Natural killer cell (primary cell): ENCODE measurements at regions not wholly inside any gene's neighbourhood (a gene's known extent, or its start where the extent isn't known, plus 50 kb on each side); places are given as distances from the start of the nearest gene placed in this dataset.

Source experiments
- ATAC-seq, 3 donors: fragments of 150-1000 bp in 2 of 3; fragments of 200-7000 bp in 1 of 3; cut with Tn5 transposase; 1 replicate in 1 of 3; 2 replicates in 2 of 3; pipeline ENCODE4 v1.10.0; 2021; ENCODE audit warnings: mild to moderate bottlenecking in 2 of 3, moderate library complexity in 2 of 3
- DNase-seq, 2 donors: peaks; one replicate each; pipeline versions ENCODE4 v3.0.0 to v3.0.0-alpha.2; 2013 to 2021; ENCODE audit warnings: mixed read lengths in 1 of 2
- H3K27ac ChIP-seq: one replicate; pipeline ENCODE4 v1.5.1; 2013; ENCODE audit warnings: mild to moderate bottlenecking, low read length
- H3K27me3 ChIP-seq: one replicate; pipeline ENCODE4 v1.6.1; 2013; ENCODE audit warnings: low read length; ENCODE audit not compliant: control insufficient read depth, insufficient read depth
- H3K36me3 ChIP-seq: one replicate; pipeline ENCODE4 v1.6.1; 2013; ENCODE audit warnings: low read length; ENCODE audit not compliant: control insufficient read depth, insufficient read depth
- H3K4me1 ChIP-seq: one replicate; pipeline ENCODE4 v1.6.1; 2013; ENCODE audit warnings: low read length; ENCODE audit not compliant: control insufficient read depth, insufficient read depth
- H3K4me3 ChIP-seq: one replicate; pipeline ENCODE4 v1.5.1; 2013; ENCODE audit warnings: low read length
- H3K9me3 ChIP-seq: one replicate; pipeline ENCODE4 v1.6.1; 2013; ENCODE audit warnings: low read length; ENCODE audit not compliant: control insufficient read depth, insufficient read depth
- H3K27ac Mint-ChIP-seq, 2 donors: one replicate each; pipeline ENCODE4 v1.8.0; 2022; ENCODE audit warnings: mild to moderate bottlenecking in 2 of 2, mixed read lengths in 2 of 2, moderate library complexity in 1 of 2
- H3K27me3 Mint-ChIP-seq, 2 donors: one replicate each; pipeline ENCODE4 v1.8.0; 2022; ENCODE audit warnings: low read depth in 2 of 2, mixed read lengths in 2 of 2
- H3K36me3 Mint-ChIP-seq: one replicate; pipeline ENCODE4 v1.8.0; 2022; ENCODE audit warnings: mixed read lengths
- H3K4me1 Mint-ChIP-seq, 2 donors: one replicate each; pipeline ENCODE4 v1.8.0; 2022; ENCODE audit warnings: mixed read lengths in 2 of 2
- H3K4me3 Mint-ChIP-seq: one replicate; pipeline ENCODE4 v1.8.0; 2022; ENCODE audit warnings: mild to moderate bottlenecking, moderate library complexity, mixed read lengths
- H3K9me3 Mint-ChIP-seq, 2 donors: one replicate each; pipeline ENCODE4 v1.8.0; 2022; ENCODE audit warnings: mixed read lengths in 2 of 2
- CTCF ChIP-seq: fragments of 200-600 bp; IDR thresholded peaks from one replicate; pipeline ENCODE4 v1.8.0; 2022; ENCODE audit warnings: antibody characterized with exemption
- WGBS: methylation state at CpG from one replicate; pipeline ENCODE4 v1.1.7; 2013; ENCODE audit warnings: missing lambda C conversion rate; ENCODE audit not compliant: insufficient coverage; 5-methylcytosine and 5-hydroxymethylcytosine counted together
- intact Hi-C: fragments of 100-400 bp; cut with micrococcal nuclease; formaldehyde crosslinking; loops from one replicate; pipeline ENCODE4 v1.14.2; 2022

- ATAC-seq (no peak), DNase-seq (no peak)
- intact Hi-C loops, result no loop called here
- no peaks in the 10 kb centered on the region for H3K36me3 Mint-ChIP-seq
- no peak overlapping the region for H3K4me3 ChIP-seq
- WGBS, result 78% methylated on average over 4 of the region's 4 CpGs
- no peaks in the 10 kb centered on the region for H3K4me1 ChIP-seq
- H3K36me3 ChIP-seq, result no peaks in the 10 kb centered on the region
- H3K27ac Mint-ChIP-seq, result no peak overlapping the region
- no peaks in the 10 kb centered on the region for H3K9me3 ChIP-seq
- no peak for TF ChIP-seq CTCF
- no peaks in the 10 kb centered on the region for H3K27me3 Mint-ChIP-seq
- no peaks in the 10 kb centered on the region for H3K4me1 Mint-ChIP-seq
- no peaks in the 10 kb centered on the region for H3K27me3 ChIP-seq
- no peak overlapping the region for H3K27ac ChIP-seq
- H3K9me3 Mint-ChIP-seq, result peaks cover 5 to 6% of the 10 kb centered on the region in 2 donors
- no peak overlapping the region for H3K4me3 Mint-ChIP-seq
Observed at GRCh38 chr2:18063826-18064470, 185.5 kb downstream of the KCNS3 start.

- ATAC-seq (no peak), DNase-seq (no peak)
- Mint-ChIP-seq H3K27ac (no peak overlapping the region), H3K27me3 (no peaks in the 10 kb centered on the region), H3K4me3 (no peak overlapping the region), H3K36me3 (no peaks in the 10 kb centered on the region), H3K4me1 (no peaks in the 10 kb centered on the region), H3K9me3 (peaks cover 5 to 6% of the 10 kb centered on the region in 2 donors)
- Histone ChIP-seq H3K9me3 (no peaks in the 10 kb centered on the region), H3K36me3 (no peaks in the 10 kb centered on the region), H3K4me3 (no peak overlapping the region), H3K27me3 (no peaks in the 10 kb centered on the region), H3K4me1 (no peaks in the 10 kb centered on the region), H3K27ac (no peak overlapping the region)
- TF ChIP-seq CTCF, result no peak
- WGBS, result 74% methylated on average over 5 of the region's 5 CpGs
- intact Hi-C loops, result no loop called here
Observed at GRCh38 chr2:18062892-18063291, 184.4 kb downstream of the KCNS3 start.

GRCh38 chr2:18061717-18062116, 183.2 kb downstream of the KCNS3 start:
- no peaks in the 10 kb centered on the region for H3K36me3 ChIP-seq
- H3K4me3 Mint-ChIP-seq, result no peak overlapping the region

More at GRCh38 chr2:18061717-18062116, 183.2 kb downstream of the KCNS3 start:
- no peak for TF ChIP-seq CTCF
- WGBS, result 81% methylated on average over 1 of the region's 1 CpG
- Histone ChIP-seq H3K27ac (no peak overlapping the region), H3K4me1 (no peaks in the 10 kb centered on the region), H3K4me3 (no peak overlapping the region), H3K27me3 (no peaks in the 10 kb centered on the region), H3K9me3 (no peaks in the 10 kb centered on the region)
- ATAC-seq, result no peak
- Mint-ChIP-seq H3K27me3 (no peaks in the 10 kb centered on the region), H3K27ac (no peak overlapping the region), H3K9me3 (peaks cover 5% of the 10 kb centered on the region in 2 donors), H3K4me1 (no peaks in the 10 kb centered on the region), H3K36me3 (no peaks in the 10 kb centered on the region)
- intact Hi-C loops, result no loop called here
- DNase-seq, result no peak
